ENCODE measurements at regions not wholly inside any gene's neighbourhood (a gene's known extent, or its start where the extent isn't known, plus 50 kb on each side); places are given as distances from the start of the nearest gene placed in this dataset.
"Not testable (repeated sequence)": the region's sequence is repeated elsewhere in the genome, so short reads cannot be mapped to it uniquely, and the experiment has no call there.

DNA sequence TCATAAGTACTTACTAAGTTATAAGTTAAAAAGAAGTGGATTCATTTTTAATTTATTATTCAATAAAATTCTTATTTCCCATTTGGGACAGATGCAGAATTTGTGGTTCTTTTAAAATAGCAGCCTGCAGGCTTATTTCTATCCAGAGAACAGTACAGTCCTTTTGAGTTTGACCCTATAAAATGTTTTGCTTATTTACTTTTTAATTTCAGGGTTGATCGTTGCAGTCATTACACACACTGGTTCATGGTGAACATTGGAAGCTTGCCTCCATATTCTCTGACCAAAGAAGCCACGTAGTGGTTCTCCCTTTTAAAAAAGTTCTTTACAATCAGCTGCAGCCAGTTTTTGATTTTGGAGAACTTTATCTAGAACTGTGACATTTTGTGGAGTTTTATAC is 122.9 kb upstream of the PDE7B start:
- in situ Hi-C loops (cut with MboI; ENCODE audit: low sequenced_read_pairs) = no loop called here
- peaks cover 3% of the 10 kb centered on the region for H3K27me3 ChIP-seq (ENCODE audit: low read depth)
- H3K9me3 ChIP-seq = no peaks in the 10 kb centered on the region
- DNase-seq (ENCODE audit: low spot score in 2 of 2) = no peak
- H3K4me1 ChIP-seq = no peaks in the 10 kb centered on the region
- no peaks in the 10 kb centered on the region for H3K36me3 ChIP-seq (replicated peaks)
- no peak overlapping the region for H3K4me3 ChIP-seq

DNA sequence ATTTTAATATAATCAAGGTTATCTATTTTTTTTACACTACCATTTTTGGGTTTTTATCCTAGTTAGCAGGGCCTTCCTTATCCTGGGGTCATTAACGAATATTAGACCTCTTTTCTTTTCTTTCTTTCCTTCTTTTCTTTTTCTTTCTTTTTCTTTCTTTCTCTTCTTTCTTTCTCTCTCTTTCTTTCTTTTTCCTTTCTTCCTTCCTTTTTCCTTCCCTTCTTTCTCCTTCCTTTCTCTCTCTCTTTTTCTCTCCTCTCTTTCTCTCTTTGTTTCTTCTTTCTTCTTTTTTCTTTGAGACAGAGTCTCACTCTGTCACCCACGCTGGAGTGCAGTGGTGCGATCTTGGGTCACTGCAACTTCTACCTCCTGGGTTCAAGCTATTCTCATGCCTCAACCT is 120.4 kb upstream of the PDE7B start:
- DNase-seq (ENCODE audit: low spot score in 2 of 2) = no peak
- H3K27me3 ChIP-seq (ENCODE audit: low read depth) = peaks cover 3% of the 10 kb centered on the region
- in situ Hi-C loops (cut with MboI; ENCODE audit: low sequenced_read_pairs) = no loop called here
- H3K4me3 ChIP-seq = no peak overlapping the region
- H3K36me3 ChIP-seq (replicated peaks) = no peaks in the 10 kb centered on the region
- no peaks in the 10 kb centered on the region for H3K4me1 ChIP-seq
- H3K9me3 ChIP-seq = no peaks in the 10 kb centered on the region

DNA sequence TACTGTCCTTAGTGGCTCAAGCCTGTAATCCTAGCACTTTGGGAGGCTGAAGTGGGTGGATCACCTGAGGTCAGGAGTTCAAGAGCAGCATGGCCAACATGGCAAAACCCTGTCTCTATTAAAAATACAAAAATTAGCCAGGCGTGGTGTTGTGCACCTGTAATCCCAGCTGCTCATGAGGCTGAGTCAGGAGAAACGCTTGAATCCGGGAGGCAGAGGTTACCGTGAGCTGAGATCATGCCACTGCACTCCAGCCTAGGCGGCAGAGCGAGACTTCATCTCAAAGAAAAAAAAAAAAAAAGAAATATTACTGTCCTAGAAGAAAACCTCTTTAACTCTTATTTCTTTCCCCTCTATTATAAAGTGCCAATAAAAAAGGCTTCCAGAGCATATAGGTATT is 115.2 kb upstream of the PDE7B start:
- H3K27me3 ChIP-seq (ENCODE audit: low read depth); in situ Hi-C loops (cut with MboI; ENCODE audit: low sequenced_read_pairs); H3K4me1 ChIP-seq; H3K4me3 ChIP-seq; DNase-seq (ENCODE audit: low spot score in 2 of 2); H3K9me3 ChIP-seq; H3K36me3 ChIP-seq (replicated peaks): not testable (repeated sequence)

DNA sequence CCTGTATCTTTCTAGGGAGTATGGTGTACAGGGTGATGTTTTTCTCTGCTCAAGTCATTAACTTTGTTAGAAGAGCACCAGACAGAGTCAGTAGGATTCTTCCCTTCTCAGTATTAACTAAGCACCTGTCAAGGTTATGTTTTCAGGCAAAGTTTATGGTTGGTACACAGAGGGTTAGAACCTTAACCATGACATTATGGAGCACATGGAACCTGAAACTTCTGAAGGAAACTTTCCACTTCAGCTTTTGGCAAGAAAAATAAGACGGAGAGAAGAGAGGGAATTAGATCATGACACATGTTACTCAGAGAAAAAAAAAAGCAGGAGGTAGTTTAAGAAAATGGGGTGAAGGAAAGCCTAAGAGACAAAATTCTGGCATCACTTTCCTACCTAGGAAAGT is 112.9 kb upstream of the PDE7B start:
- H3K36me3 ChIP-seq (replicated peaks) = no peaks in the 10 kb centered on the region
- H3K4me1 ChIP-seq = no peaks in the 10 kb centered on the region
- no peak for DNase-seq (ENCODE audit: low spot score in 2 of 2)
- in situ Hi-C loops (cut with MboI; ENCODE audit: low sequenced_read_pairs) = no loop called here
- no peaks in the 10 kb centered on the region; the same call in none of the 2 replicates for H3K27me3 ChIP-seq (ENCODE audit: low read depth)
- H3K9me3 ChIP-seq = no peaks in the 10 kb centered on the region
- H3K4me3 ChIP-seq = no peak overlapping the region

DNA sequence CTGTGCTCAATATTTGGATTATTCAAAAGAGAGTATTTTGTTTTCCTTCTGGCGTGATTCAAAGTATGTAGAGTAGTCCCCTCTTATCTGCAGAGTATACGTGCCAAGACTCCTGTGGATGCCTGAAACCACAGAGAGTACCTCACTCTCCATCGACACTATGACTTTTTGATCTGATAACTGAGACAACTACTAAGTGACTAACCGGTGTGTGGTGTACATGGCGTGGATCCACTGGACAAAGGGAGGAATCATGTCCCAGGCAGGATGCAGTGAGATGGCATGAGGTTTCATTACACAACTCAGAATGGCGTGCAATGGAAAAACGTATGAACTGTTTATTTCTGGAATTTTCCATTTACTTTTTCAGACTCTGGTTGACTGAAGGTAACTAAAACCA is 112.2 kb upstream of the PDE7B start:
- in situ Hi-C loops (cut with MboI; ENCODE audit: low sequenced_read_pairs) = no loop called here
- Histone ChIP-seq H3K36me3 (replicated peaks) (no peaks in the 10 kb centered on the region), H3K9me3 (no peaks in the 10 kb centered on the region), H3K27me3 (ENCODE audit: low read depth) (no peaks in the 10 kb centered on the region; the same call in none of the 2 replicates), H3K4me3 (no peak overlapping the region), H3K4me1 (no peaks in the 10 kb centered on the region)
- DNase-seq (ENCODE audit: low spot score in 2 of 2) = no peak

DNA sequence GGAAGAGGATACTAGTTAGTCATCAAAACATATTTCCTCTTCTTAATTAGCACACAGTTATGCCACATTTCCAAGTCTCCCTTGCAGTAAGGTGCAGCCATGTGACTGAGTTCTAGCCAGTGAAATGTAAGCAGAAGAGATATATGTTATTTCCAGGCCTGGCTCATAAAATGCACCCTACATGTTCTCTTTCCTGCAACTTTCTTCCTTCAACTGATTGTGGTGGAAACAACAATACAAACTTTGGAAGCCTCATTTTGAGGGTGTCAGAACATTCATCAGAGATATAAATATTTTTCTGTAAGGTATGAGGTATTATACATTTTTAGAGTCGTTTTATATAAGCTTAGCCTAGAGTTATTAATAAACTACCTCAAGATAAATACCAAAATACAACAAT is 110.9 kb upstream of the PDE7B start:
- Histone ChIP-seq H3K9me3 (no peaks in the 10 kb centered on the region), H3K27me3 (ENCODE audit: low read depth) (no peaks in the 10 kb centered on the region; the same call in none of the 2 replicates), H3K4me1 (no peaks in the 10 kb centered on the region), H3K4me3 (no peak overlapping the region), H3K36me3 (replicated peaks) (no peaks in the 10 kb centered on the region)
- in situ Hi-C loops (cut with MboI; ENCODE audit: low sequenced_read_pairs) = no loop called here
- no peak for DNase-seq (ENCODE audit: low spot score in 2 of 2)

DNA sequence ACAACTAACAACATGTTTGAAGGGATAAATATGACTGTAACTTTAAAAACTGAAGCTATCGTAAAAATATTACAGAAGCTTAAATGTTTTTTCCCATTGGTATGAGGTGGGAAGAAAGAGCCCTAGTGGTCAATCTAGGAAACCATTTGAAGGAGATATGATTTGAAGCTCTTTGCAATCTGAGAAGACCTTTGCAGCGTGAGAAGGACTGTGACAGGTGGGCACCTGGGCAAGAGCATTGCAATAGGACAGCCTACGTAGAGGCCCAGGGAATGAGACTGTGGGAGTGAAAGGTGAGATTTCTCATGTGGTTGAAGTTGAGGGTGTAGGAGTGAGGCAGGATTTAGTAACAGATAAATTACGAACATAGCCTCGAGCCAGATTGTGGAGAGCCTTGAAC is 108.0 kb upstream of the PDE7B start:
- no peak overlapping the region for H3K4me3 ChIP-seq
- DNase-seq (ENCODE audit: low spot score in 2 of 2) = no peak
- H3K27me3 ChIP-seq (ENCODE audit: low read depth) = no peaks in the 10 kb centered on the region; the same call in 1 of the 2 replicates
- in situ Hi-C loops (cut with MboI; ENCODE audit: low sequenced_read_pairs) = no loop called here
- H3K9me3 ChIP-seq = no peaks in the 10 kb centered on the region
- no peaks in the 10 kb centered on the region for H3K36me3 ChIP-seq (replicated peaks)
- no peaks in the 10 kb centered on the region for H3K4me1 ChIP-seq

DNA sequence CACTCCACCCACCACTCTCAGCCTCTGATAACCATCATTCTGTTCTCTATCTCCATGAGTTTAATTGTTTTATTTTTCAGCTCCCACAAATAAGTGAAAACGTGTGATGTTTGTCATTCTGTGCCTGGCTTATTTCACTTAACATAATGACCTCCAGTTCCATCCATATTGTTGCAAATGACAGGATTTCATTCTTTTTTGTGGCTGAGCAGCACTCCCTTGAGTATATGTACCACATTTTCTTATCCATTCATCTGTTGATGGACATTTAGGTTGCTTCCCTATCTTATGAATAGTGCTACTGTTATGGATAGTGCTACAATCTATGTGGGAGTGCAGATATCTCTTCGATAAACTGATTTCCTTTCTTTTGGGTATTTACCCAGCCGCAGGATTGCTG is 103.3 kb upstream of the PDE7B start:
- in situ Hi-C loops (cut with MboI; ENCODE audit: low sequenced_read_pairs) = no loop called here
- no peaks in the 10 kb centered on the region for H3K9me3 ChIP-seq
- peaks cover 4% of the 10 kb centered on the region; the same call in 1 of the 2 replicates for H3K27me3 ChIP-seq (ENCODE audit: low read depth)
- no peak for DNase-seq (ENCODE audit: low spot score in 2 of 2)
- no peak overlapping the region for H3K4me3 ChIP-seq
- H3K36me3 ChIP-seq (replicated peaks) = no peaks in the 10 kb centered on the region
- no peaks in the 10 kb centered on the region for H3K4me1 ChIP-seq

DNA sequence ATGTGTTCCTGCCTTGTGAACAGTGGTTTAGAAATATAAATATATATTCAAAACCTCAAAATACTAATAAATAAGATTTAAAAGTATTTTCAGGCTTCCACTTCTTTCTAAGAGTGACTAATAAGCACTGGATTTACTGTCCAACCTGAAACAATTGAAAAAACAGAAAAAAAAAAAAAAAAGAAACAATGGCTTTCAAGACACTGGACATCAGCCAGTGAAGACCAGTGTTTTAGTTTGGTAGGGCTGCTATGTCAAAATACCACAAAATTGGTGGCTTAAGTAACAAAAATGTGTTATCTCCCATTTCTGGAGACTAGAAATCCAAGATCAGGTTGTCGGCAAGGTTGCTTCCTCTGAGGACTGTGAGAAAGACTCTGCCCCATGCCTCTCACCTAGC is 101.4 kb upstream of the PDE7B start:
- Histone ChIP-seq H3K4me3 (no peak overlapping the region), H3K4me1 (no peaks in the 10 kb centered on the region), H3K27me3 (ENCODE audit: low read depth) (peaks cover 4% of the 10 kb centered on the region), H3K36me3 (replicated peaks) (no peaks in the 10 kb centered on the region), H3K9me3 (no peaks in the 10 kb centered on the region)
- no peak for DNase-seq (ENCODE audit: low spot score in 2 of 2)
- in situ Hi-C loops (cut with MboI; ENCODE audit: low sequenced_read_pairs) = no loop called here

DNA sequence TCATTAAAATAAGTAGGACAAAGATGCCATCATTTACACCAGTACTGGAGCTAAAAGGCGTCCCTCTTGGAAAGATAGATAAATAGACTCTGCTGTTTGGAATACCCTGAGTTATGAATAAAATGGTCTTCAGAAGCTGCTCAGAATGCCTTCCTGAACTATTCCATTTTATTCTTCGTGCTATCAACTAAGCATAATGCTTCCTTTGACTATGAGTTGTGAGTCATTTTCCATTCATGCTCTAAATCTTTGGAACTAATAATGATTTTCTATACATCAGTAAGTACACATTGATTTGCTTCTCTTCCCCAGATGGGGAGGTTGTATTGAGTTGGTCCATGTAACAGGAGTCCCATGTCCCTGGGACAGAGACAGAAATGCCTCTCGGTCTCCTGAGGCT is 98.3 kb upstream of the PDE7B start:
- H3K9me3 ChIP-seq = no peaks in the 10 kb centered on the region
- DNase-seq (ENCODE audit: low spot score in 2 of 2) = no peak
- no peak overlapping the region for H3K4me3 ChIP-seq
- in situ Hi-C loops (cut with MboI; ENCODE audit: low sequenced_read_pairs) = no loop called here
- H3K27me3 ChIP-seq (ENCODE audit: low read depth) = peaks cover 4% of the 10 kb centered on the region
- H3K36me3 ChIP-seq (replicated peaks) = no peaks in the 10 kb centered on the region
- H3K4me1 ChIP-seq = no peaks in the 10 kb centered on the region

DNA sequence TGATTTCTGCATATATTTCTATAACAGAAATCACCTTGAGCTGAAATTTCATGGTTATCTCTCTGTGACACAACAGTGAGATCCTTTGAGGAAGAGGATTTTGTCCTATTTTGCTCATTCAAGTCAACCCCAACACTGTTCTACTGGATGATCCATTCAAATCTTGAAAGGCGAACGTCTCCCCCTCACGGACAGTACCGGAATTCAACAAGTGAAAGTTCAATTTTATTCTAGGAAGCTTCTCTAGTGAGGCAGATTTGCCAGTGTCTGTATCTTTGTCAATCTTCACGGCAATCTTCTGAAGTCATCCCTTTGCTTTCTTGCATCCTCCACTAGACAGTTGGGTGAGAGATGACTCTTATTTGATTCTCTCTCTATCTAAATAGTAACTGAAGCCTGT is 91.7 kb upstream of the PDE7B start:
- no peaks in the 10 kb centered on the region for H3K4me1 ChIP-seq
- H3K27me3 ChIP-seq (ENCODE audit: low read depth) = no peaks in the 10 kb centered on the region
- no peaks in the 10 kb centered on the region for H3K36me3 ChIP-seq (replicated peaks)
- no peak overlapping the region for H3K4me3 ChIP-seq
- H3K9me3 ChIP-seq = no peaks in the 10 kb centered on the region
- DNase-seq (ENCODE audit: low spot score in 2 of 2) = no peak
- in situ Hi-C loops (cut with MboI; ENCODE audit: low sequenced_read_pairs) = no loop called here

DNA sequence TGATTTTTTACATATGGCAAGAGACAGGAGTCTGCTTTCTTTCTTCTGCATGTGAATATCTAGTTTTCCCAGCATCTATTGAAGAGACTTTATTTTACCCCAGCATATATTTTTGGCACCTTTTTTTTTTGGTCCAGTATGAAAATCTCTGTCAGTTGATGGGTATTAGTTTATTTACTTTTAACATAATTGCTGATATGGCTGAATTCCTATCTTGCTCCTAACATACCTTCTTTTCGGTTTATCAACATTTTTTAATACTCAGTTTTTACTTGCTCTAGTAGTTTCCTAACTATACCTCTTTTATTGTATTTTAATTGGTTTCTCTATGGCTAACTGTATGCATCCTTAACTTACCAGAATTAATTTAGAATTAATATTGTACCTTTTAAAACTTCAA is 77.5 kb upstream of the PDE7B start:
- no peak for DNase-seq (ENCODE audit: low spot score in 2 of 2)
- Histone ChIP-seq H3K36me3 (replicated peaks) (no peaks in the 10 kb centered on the region), H3K9me3 (no peaks in the 10 kb centered on the region), H3K27me3 (ENCODE audit: low read depth) (no peaks in the 10 kb centered on the region), H3K4me3 (no peak overlapping the region), H3K4me1 (no peaks in the 10 kb centered on the region)
- in situ Hi-C loops (cut with MboI; ENCODE audit: low sequenced_read_pairs) = no loop called here

DNA sequence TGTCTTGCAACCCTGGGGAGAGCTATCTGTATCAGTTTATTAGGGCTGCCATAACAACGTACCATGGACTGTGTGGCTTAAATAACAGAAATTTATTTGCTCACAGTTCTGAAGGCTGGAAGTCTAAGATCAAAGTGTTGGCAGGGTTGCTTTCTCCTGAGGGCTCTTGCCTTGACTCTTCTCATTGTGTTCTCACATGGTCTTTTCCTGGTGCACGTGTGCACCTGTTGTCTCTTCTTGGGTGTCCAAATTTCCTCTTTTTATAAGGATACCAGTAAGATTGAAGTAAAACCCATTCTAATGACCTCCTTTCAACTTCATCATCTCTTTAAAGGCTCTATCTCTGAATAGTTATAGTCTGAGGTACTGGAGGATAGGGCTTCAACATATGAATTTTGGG is 72.3 kb upstream of the PDE7B start:
- H3K4me1 ChIP-seq = peaks cover 7% of the 10 kb centered on the region; the same call in 1 of the 2 replicates
- H3K36me3 ChIP-seq (replicated peaks) = no peaks in the 10 kb centered on the region
- in situ Hi-C loops (cut with MboI; ENCODE audit: low sequenced_read_pairs) = no loop called here
- DNase-seq (ENCODE audit: low spot score in 2 of 2) = no peak
- no peak overlapping the region for H3K4me3 ChIP-seq
- H3K27me3 ChIP-seq (ENCODE audit: low read depth) = no peaks in the 10 kb centered on the region
- H3K9me3 ChIP-seq = no peaks in the 10 kb centered on the region

DNA sequence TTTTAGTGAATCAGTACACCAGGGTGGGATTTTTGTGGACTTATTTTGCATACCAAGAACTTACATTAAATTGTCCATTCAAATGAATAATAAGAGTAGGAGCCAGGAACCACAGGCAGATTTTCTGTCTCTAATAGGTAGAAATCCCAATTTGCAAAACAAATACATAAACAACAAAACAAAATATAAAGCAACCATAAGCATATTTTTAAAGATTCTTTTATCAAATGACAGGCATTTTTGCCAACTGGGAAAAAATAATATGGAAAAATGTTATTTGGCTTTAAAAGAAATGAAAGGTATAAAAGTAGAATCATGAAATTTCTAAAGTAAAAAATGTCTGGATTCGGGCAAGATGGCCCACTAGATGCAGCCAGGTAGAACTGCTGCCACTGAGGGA is 71.2 kb upstream of the PDE7B start:
- no peaks in the 10 kb centered on the region for H3K27me3 ChIP-seq (ENCODE audit: low read depth)
- DNase-seq (ENCODE audit: low spot score in 2 of 2) = no peak
- in situ Hi-C loops (cut with MboI; ENCODE audit: low sequenced_read_pairs) = no loop called here

DNA sequence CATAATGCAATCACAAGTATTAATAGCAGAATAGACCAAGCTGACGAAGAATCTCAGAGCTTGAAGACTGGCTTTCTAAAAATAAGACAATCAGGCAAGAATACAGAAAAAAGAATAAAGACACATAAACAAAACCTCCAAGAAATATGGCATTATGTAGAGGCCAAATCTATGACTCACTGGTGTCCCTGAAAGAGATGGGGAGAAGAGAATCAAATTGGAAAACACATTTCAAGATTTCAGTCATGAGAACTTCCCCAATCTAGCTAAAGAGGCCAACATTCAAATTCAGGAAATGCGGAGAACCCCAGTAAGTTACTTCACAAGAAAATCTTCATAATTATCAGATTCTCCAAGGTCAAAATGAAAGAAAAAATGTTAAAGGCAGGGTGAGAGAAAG is 69.0 kb upstream of the PDE7B start:
- no peaks in the 10 kb centered on the region for H3K9me3 ChIP-seq
- no peaks in the 10 kb centered on the region for H3K36me3 ChIP-seq (replicated peaks)
- no peaks in the 10 kb centered on the region for H3K27me3 ChIP-seq (ENCODE audit: low read depth)
- no peak for DNase-seq (ENCODE audit: low spot score in 2 of 2)
- H3K4me3 ChIP-seq = no peak overlapping the region
- H3K4me1 ChIP-seq = peaks cover 7% of the 10 kb centered on the region; the same call in 1 of the 2 replicates
- in situ Hi-C loops (cut with MboI; ENCODE audit: low sequenced_read_pairs) = no loop called here

More for the DNA sequence above, 71.2 kb upstream of the PDE7B start:
- no peaks in the 10 kb centered on the region for H3K36me3 ChIP-seq (replicated peaks)
- H3K4me1 ChIP-seq = peaks cover 7% of the 10 kb centered on the region; the same call in 1 of the 2 replicates
- H3K9me3 ChIP-seq = no peaks in the 10 kb centered on the region
- no peak overlapping the region for H3K4me3 ChIP-seq

All from HAP-1 (cell line).